ENCODE measurements at regions not wholly inside any gene's neighbourhood (a gene's known extent, or its start where the extent isn't known, plus 50 kb on each side); places are given as distances from the start of the nearest gene placed in this dataset.
"Not testable (repeated sequence)": the region's sequence is repeated elsewhere in the genome, so short reads cannot be mapped to it uniquely, and the experiment has no call there.

GRCh38 chr3:1456781-1457311, 364.0 kb downstream of the CNTN6 start:
- Histone ChIP-seq H3K9me3 (replicated peaks; ENCODE audit: insufficient read depth, low read length) (no peaks in the 10 kb centered on the region), H3F3A (ENCODE audit: insufficient read depth, low read length) (no peaks in the 10 kb centered on the region), H3K27ac (ENCODE audit: low read length) (no peak overlapping the region), H3K79me2 (ENCODE audit: low read length) (no peaks in the 10 kb centered on the region), H3K36me3 (replicated peaks; ENCODE audit: insufficient read depth, low read length) (no peaks in the 10 kb centered on the region), H3K9ac (ENCODE audit: low read length) (no peak overlapping the region), H3K4me1 (ENCODE audit: low read length) (no peaks in the 10 kb centered on the region), H3K4me2 (ENCODE audit: low read depth, low read length) (no peak overlapping the region), H3K4me3 (ENCODE audit: low read length) (no peak overlapping the region), H3K9me2 (replicated peaks; ENCODE audit: insufficient read depth, low read length) (no peaks in the 10 kb centered on the region), H2AFZ (ENCODE audit: low read length) (0 out of 2 replicates have a peak overlapping the region, but pooled peaks have one; percentile 45), H3K27me3 (replicated peaks; ENCODE audit: insufficient read depth, low read length) (no peaks in the 10 kb centered on the region), H4K20me1 (ENCODE audit: insufficient read depth, low read length) (no peaks in the 10 kb centered on the region)
- TF ChIP-seq EZH2 (optimal IDR thresholded peaks at IDR 0.05; ENCODE audit: low read depth, low read length) (no peak), EZH2phosphoT487 (IDR thresholded peaks at IDR 0.05; ENCODE audit: low read length) (no peak)
- DNase-seq: no peak

DNA sequence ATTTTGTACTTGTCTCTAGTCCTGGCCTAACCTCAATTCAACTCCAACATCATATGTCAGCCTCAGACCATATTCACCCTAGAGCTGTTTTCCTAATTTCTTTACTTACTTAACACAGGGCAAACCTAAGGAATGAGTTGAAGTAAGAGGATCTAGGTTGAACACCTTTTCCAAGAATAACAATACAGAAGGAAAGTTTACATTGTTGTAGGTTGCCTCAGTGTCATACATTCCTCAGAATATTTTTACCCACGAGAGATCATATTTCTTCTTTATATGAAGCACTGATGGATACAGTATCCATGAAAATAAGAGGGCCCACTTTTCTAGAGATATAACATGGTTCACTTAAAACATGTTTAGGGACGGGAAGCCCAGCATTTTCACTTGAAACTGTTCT, 369.5 kb downstream of the CNTN6 start:
- H3K9ac ChIP-seq (ENCODE audit: low read length): no peak overlapping the region
- no peaks in the 10 kb centered on the region for H3K4me1 ChIP-seq (ENCODE audit: low read length)
- H3K9me3 ChIP-seq (replicated peaks; ENCODE audit: insufficient read depth, low read length): no peaks in the 10 kb centered on the region
- no peak overlapping the region for H3K4me2 ChIP-seq (ENCODE audit: low read depth, low read length)
- no peaks in the 10 kb centered on the region for H3K79me2 ChIP-seq (ENCODE audit: low read length)
- no peaks in the 10 kb centered on the region for H3F3A ChIP-seq (ENCODE audit: insufficient read depth, low read length)
- no peaks in the 10 kb centered on the region for H3K27me3 ChIP-seq (replicated peaks; ENCODE audit: insufficient read depth, low read length)
- H3K9me2 ChIP-seq (replicated peaks; ENCODE audit: insufficient read depth, low read length): no peaks in the 10 kb centered on the region
- no peak overlapping the region for H3K27ac ChIP-seq (ENCODE audit: low read length)
- TF ChIP-seq CTCF (IDR thresholded peaks at IDR 0.05; ENCODE audit: low read length) (no peak), EZH2phosphoT487 (IDR thresholded peaks at IDR 0.05; ENCODE audit: low read length) (no peak), EZH2 (optimal IDR thresholded peaks at IDR 0.05; ENCODE audit: low read depth, low read length) (no peak)
- DNase-seq: no peak
- no peaks in the 10 kb centered on the region for H4K20me1 ChIP-seq (ENCODE audit: insufficient read depth, low read length)
- no peak overlapping the region for H3K4me3 ChIP-seq (ENCODE audit: low read length)
- no peak overlapping the region for H2AFZ ChIP-seq (ENCODE audit: low read length)
- no peaks in the 10 kb centered on the region for H3K36me3 ChIP-seq (replicated peaks; ENCODE audit: insufficient read depth, low read length)

DNA sequence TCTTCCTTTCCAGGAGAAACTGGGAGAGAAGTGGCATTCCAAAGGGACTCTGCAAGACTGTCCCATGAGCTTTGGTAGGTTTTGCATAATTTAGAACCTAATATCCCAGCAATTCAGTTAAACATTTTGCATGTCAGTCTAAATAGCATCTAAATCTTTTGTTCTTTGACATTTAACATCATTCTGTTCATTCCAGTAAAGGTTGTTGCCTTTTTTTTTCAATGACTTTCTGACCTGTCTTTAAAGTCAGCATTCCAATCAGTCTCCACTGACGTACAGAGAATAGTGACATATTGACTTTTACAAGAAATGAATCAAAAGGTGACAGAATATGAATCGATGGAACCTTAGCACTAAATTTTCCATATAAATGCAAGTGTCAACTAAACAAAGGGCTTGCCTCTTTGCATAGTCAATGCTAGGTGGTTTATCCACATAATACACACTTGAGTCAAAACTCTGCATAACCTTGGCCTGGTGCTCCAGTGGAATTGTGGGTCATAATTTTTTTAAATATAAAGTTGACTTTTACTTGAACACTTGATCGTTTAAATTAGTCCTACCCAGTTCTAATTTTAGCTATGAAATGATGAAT, 370.1 kb downstream of the CNTN6 start:
- no peaks in the 10 kb centered on the region for H3K9me2 ChIP-seq (replicated peaks; ENCODE audit: insufficient read depth, low read length)
- no peaks in the 10 kb centered on the region for H3K27me3 ChIP-seq (replicated peaks; ENCODE audit: insufficient read depth, low read length)
- H3K9ac ChIP-seq (ENCODE audit: low read length): no peak overlapping the region
- no peaks in the 10 kb centered on the region for H3K36me3 ChIP-seq (replicated peaks; ENCODE audit: insufficient read depth, low read length)
- no peak for TF ChIP-seq EZH2phosphoT487 (IDR thresholded peaks at IDR 0.05; ENCODE audit: low read length)
- no peak for TF ChIP-seq EZH2 (optimal IDR thresholded peaks at IDR 0.05; ENCODE audit: low read depth, low read length)
- no peak for TF ChIP-seq CTCF (IDR thresholded peaks at IDR 0.05; ENCODE audit: low read length)
- H3K4me1 ChIP-seq (ENCODE audit: low read length): no peaks in the 10 kb centered on the region
- no peaks in the 10 kb centered on the region for H3F3A ChIP-seq (ENCODE audit: insufficient read depth, low read length)
- no peaks in the 10 kb centered on the region for H4K20me1 ChIP-seq (ENCODE audit: insufficient read depth, low read length)
- H3K9me3 ChIP-seq (replicated peaks; ENCODE audit: insufficient read depth, low read length): no peaks in the 10 kb centered on the region
- no peak overlapping the region for H3K4me2 ChIP-seq (ENCODE audit: low read depth, low read length)
- no peak overlapping the region for H3K4me3 ChIP-seq (ENCODE audit: low read length)
- no peaks in the 10 kb centered on the region for H3K79me2 ChIP-seq (ENCODE audit: low read length)
- no peak overlapping the region for H2AFZ ChIP-seq (ENCODE audit: low read length)
- no peak overlapping the region for H3K27ac ChIP-seq (ENCODE audit: low read length)
- DNase-seq: no peak

DNA sequence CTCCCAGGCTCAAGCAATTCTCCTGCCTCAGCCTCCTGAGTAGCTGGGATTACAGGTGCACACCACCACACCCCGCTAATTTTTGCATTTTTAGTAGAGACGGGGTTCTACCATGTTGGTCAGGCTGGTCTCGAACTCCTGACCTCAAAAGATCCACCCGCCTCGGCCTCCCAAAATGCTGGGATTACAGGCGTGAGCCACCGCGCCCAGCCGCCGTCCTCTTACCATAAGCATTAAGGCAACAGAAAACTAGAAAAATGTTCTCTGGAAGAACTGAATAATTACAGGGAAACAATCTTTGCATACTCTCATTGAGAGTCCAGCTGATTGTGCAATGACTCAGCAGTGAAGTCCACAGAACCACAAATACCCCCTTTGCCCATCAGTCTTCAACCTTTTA, 372.3 kb downstream of the CNTN6 start:
- not testable (repeated sequence) for H3K27ac ChIP-seq (ENCODE audit: low read length); H3K36me3 ChIP-seq (replicated peaks; ENCODE audit: insufficient read depth, low read length); H3K79me2 ChIP-seq (ENCODE audit: low read length); H3F3A ChIP-seq (ENCODE audit: insufficient read depth, low read length); H3K9me3 ChIP-seq (replicated peaks; ENCODE audit: insufficient read depth, low read length); H3K9me2 ChIP-seq (replicated peaks; ENCODE audit: insufficient read depth, low read length); H3K4me3 ChIP-seq (ENCODE audit: low read length); H2AFZ ChIP-seq (ENCODE audit: low read length); H3K4me2 ChIP-seq (ENCODE audit: low read depth, low read length); H3K9ac ChIP-seq (ENCODE audit: low read length); H3K27me3 ChIP-seq (replicated peaks; ENCODE audit: insufficient read depth, low read length); H3K4me1 ChIP-seq (ENCODE audit: low read length); DNase-seq; H4K20me1 ChIP-seq (ENCODE audit: insufficient read depth, low read length)
